ENCODE measurements at regions not wholly inside any gene's neighbourhood (a gene's known extent, or its start where the extent isn't known, plus 50 kb on each side); places are given as distances from the start of the nearest gene placed in this dataset.

DNA sequence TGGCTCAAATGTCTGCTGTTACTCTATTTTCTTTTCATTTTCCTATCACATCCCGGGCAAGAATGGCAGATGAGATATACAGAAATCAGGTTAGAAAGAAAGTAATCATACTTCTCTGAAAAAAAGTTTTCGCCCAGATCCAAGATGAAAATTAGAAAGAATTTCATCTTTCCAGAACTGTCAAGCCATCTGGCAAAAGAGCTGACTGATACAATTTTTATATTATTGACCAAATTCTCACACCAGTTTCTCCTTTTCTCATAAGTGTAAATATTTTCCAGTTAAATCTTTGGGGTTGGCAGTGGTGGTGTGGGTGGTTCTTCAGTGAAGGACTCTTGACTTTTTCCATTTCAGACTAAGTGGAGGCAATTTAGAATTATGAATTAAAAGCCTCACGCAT lies 371.9 kb downstream of the CD83 start:
- TF ChIP-seq REST (IDR thresholded peaks at IDR 0.05; ENCODE audit: insufficient read depth in 1 of 2, low read depth in 2 of 2, low read length in 2 of 2): no peak
- TF ChIP-seq SIN3A (IDR thresholded peaks at IDR 0.05; ENCODE audit: borderline replicate concordance, insufficient read depth, low read length): no peak
